Chondrocyte (in vitro differentiated cells): ENCODE measurements at regions not wholly inside any gene's neighbourhood (a gene's known extent, or its start where the extent isn't known, plus 50 kb on each side); places are given as distances from the start of the nearest gene placed in this dataset.

Source experiments
- DNase-seq: peaks from one replicate; pipeline ENCODE4 v3.0.0; 2021; ENCODE audit warnings: mixed read lengths, low spot score
- H3K27ac Mint-ChIP-seq: one replicate; pipeline ENCODE4 v1.8.0; 2021; ENCODE audit warnings: mild to moderate bottlenecking, moderate library complexity, mixed read lengths; ENCODE audit not compliant: unreplicated experiment
- H3K27me3 Mint-ChIP-seq: 2 replicates; pipeline ENCODE4 v1.8.0; 2021; ENCODE audit warnings: low read depth, mixed read lengths
- H3K36me3 Mint-ChIP-seq: 2 replicates; pipeline ENCODE4 v1.8.0; 2021; ENCODE audit warnings: low read depth, mixed read lengths
- H3K4me1 Mint-ChIP-seq: 2 replicates; pipeline ENCODE4 v1.8.0; 2021; ENCODE audit warnings: low read depth, mild to moderate bottlenecking, mixed read lengths
- H3K4me3 Mint-ChIP-seq: one replicate; pipeline ENCODE4 v1.8.0; 2021; ENCODE audit warnings: mild to moderate bottlenecking, moderate library complexity, mixed read lengths; ENCODE audit not compliant: unreplicated experiment
- H3K9me3 Mint-ChIP-seq: 2 replicates; pipeline ENCODE4 v1.8.0; 2021; ENCODE audit warnings: low read depth, mixed read lengths
- TF ChIP-seq, protein P1 (sequence below): fragments of 200-600 bp; sonication (generic); IDR thresholded peaks from 2 replicates; pipeline ENCODE4 v1.5.0; 2021; ENCODE audit warnings: antibody characterized with exemption, mild to moderate bottlenecking, moderate library complexity

DNA sequence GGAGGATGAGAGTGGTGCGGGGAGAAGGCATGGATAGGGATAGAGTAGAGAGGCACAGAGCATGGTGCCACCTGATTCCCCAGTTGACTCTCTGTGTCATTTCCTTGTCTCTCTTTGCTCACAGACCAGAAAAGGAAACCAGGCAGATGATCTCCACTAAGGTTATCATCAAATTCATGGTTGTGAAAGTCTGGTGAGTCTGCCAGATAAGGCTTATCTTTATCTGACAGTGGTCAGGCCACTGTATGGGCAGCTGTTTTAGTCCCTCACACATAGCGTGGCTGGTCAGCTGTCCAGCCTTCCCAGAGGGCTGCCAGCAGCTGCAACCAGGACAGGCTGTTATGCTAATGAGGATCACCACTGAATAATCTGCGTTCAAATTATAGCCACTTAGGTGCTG lies 99.0 kb downstream of the ADRA2A start:
- H3K4me3 Mint-ChIP-seq, result no peak overlapping the region
- TF ChIP-seq, protein P1, sequence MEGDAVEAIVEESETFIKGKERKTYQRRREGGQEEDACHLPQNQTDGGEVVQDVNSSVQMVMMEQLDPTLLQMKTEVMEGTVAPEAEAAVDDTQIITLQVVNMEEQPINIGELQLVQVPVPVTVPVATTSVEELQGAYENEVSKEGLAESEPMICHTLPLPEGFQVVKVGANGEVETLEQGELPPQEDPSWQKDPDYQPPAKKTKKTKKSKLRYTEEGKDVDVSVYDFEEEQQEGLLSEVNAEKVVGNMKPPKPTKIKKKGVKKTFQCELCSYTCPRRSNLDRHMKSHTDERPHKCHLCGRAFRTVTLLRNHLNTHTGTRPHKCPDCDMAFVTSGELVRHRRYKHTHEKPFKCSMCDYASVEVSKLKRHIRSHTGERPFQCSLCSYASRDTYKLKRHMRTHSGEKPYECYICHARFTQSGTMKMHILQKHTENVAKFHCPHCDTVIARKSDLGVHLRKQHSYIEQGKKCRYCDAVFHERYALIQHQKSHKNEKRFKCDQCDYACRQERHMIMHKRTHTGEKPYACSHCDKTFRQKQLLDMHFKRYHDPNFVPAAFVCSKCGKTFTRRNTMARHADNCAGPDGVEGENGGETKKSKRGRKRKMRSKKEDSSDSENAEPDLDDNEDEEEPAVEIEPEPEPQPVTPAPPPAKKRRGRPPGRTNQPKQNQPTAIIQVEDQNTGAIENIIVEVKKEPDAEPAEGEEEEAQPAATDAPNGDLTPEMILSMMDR, result no peak
- H3K27ac Mint-ChIP-seq, result no peak overlapping the region
- peaks cover 11% of the 10 kb centered on the region for H3K27me3 Mint-ChIP-seq
- H3K4me1 Mint-ChIP-seq, result no peaks in the 10 kb centered on the region
- no peaks in the 10 kb centered on the region for H3K36me3 Mint-ChIP-seq
- no peaks in the 10 kb centered on the region for H3K9me3 Mint-ChIP-seq
- DNase-seq, result no peak

DNA sequence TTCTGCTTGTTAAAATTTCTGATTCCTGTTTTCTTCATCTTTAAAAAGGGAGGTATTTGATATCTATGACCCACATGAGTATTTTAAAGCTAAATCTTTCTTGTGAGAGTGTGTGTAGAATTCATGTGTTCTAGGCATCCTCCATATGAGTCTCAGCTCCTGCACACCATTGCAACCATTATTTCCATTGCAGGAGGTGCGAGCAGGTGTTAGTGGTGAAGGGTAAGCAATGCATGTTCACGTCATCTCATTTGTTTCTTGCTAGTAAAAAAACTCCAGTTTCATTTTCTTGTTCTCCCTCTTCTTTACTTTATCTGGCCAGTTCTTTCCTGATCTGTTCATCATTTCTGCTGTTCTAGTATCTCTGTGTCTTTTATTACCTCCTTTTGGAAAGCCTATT lies 100.5 kb downstream of the ADRA2A start:
- no peaks in the 10 kb centered on the region for H3K36me3 Mint-ChIP-seq
- peaks cover 11% of the 10 kb centered on the region for H3K27me3 Mint-ChIP-seq

DNA sequence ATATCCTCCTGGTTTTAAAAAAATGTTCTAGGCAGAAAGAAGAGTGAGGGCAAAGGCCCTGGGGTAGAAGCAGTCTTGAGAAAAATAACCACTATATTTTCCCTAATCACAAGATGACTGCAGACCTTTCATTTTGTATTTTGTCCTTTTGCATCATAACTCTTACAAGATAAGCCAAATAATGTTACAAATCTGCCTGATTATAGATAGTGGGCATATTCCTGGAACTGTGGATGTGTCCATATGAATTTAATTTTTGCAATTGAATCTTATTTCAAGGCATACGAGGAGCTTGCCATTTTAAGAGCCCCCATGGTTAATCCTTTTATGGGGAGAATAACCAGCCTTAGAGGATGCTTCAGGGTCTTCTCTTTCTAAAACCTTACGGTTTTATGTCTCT lies 102.7 kb downstream of the ADRA2A start:
- no peak for DNase-seq
- H3K27ac Mint-ChIP-seq, result no peak overlapping the region
- TF ChIP-seq, protein P1, result no peak
- no peaks in the 10 kb centered on the region for H3K4me1 Mint-ChIP-seq
- H3K36me3 Mint-ChIP-seq, result no peaks in the 10 kb centered on the region
- no peaks in the 10 kb centered on the region for H3K9me3 Mint-ChIP-seq
- H3K4me3 Mint-ChIP-seq, result no peak overlapping the region
- H3K27me3 Mint-ChIP-seq, result peaks cover 11% of the 10 kb centered on the region

More for the DNA sequence above, 100.5 kb downstream of the ADRA2A start:
- DNase-seq, result no peak
- Mint-ChIP-seq H3K4me1 (no peaks in the 10 kb centered on the region), H3K4me3 (no peak overlapping the region), H3K9me3 (no peaks in the 10 kb centered on the region), H3K27ac (no peak overlapping the region)
- TF ChIP-seq, protein P1, result no peak

- DNase-seq, result no peak
- peaks cover 27% of the 10 kb centered on the region for H3K27me3 Mint-ChIP-seq
- no peaks in the 10 kb centered on the region for H3K36me3 Mint-ChIP-seq
- H3K27ac Mint-ChIP-seq, result no peak overlapping the region
- H3K9me3 Mint-ChIP-seq, result no peaks in the 10 kb centered on the region
- TF ChIP-seq, protein P1, result no peak
- H3K4me1 Mint-ChIP-seq, result no peaks in the 10 kb centered on the region
- H3K4me3 Mint-ChIP-seq, result no peak overlapping the region
Observed at GRCh38 chr10:111186358-111186757, 109.5 kb downstream of the ADRA2A start.

- Mint-ChIP-seq H3K27ac (no peak overlapping the region), H3K9me3 (no peaks in the 10 kb centered on the region), H3K27me3 (peaks cover 31% of the 10 kb centered on the region), H3K4me3 (no peak overlapping the region), H3K4me1 (no peaks in the 10 kb centered on the region), H3K36me3 (no peaks in the 10 kb centered on the region)
- no peak for DNase-seq
- TF ChIP-seq, protein P1, result no peak
Observed at GRCh38 chr10:111187096-111187495, 110.3 kb downstream of the ADRA2A start.
